ENCODE measurements at regions not wholly inside any gene's neighbourhood (a gene's known extent, or its start where the extent isn't known, plus 50 kb on each side); places are given as distances from the start of the nearest gene placed in this dataset.
A peak's percentile ranks its signal among the peaks of the same experiment; 100 is the strongest.
"Not testable (repeated sequence)": the region's sequence is repeated elsewhere in the genome, so short reads cannot be mapped to it uniquely, and the experiment has no call there.

DNA sequence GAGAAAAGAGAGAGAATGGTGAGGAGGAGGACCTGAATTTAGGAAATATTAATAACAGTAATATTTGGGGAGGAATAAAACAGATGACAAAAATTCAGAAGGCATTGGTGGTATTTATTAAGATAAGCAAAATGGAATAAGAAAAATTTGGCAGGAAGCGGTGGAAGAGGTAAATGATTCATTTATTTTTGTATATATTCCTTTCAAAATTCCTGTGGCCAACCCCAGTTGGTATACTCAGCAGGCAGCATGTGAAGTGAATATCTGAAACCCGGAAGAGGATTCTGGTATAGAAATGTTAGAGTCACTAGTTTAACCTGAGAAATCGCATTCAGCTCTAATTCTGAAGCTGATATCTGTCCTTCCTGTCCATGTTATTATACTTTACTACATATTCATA, 792.0 kb downstream of the KCNJ2 start:
- no peak for DNase-seq

- DNase-seq = no peak
These were observed 799.0 kb downstream of the KCNJ2 start for GRCh38 chr17:70968302-70968701.

DNA sequence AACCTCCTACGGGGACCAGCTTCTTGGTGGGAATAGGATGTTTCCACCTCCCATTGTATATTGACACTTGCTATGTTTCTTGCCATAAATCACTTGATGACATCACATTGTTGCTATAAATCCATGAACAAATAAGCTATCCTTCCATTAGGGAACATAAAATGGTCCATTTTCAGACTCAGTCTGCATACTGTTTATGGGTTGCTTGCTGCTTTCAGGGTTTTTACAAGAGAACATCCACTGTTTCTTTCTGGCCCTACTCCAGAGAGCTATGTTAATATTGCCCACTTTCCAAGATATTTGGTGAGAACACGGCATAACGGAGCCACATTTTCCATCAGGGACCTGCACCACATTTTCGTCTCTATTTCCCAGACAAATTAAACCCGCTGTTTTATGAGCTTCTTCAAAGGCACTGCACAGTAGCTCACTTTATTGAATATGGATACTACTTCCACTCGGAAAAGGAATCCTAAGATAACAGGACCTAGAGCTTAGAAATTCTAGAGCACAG, 800.2 kb downstream of the KCNJ2 start:
- no peak for DNase-seq

- DNase-seq = no peak
These were observed 807.1 kb downstream of the KCNJ2 start for GRCh38 chr17:70976447-70976846.

- DNase-seq = no peak
These were observed 815.5 kb downstream of the KCNJ2 start for GRCh38 chr17:70984873-70985272.

- DNase-seq = no peak
These were observed 818.6 kb downstream of the KCNJ2 start for GRCh38 chr17:70987867-70988340.

GRCh38 chr17:70988622-70989021, 819.3 kb downstream of the KCNJ2 start:
- no peak for DNase-seq

DNA sequence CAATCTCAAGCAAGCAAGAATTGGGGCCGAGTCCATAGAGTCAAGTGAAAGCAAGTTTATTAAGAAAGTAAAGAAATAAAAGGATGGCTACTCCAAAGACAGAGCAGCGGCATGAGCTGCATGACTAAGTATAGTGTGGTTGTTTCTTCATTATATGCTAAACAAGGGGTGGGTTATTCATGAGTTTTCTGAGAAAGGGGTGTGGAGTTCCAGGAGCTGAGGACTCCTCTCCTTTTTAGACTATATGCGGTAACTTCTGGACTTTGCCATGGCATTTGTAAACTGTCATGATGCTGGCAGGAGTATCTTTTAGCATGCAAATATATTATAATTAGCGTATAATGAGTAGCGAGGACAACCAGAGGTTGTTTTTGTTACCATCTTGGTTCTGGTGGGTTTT, 819.9 kb downstream of the KCNJ2 start:
- DNase-seq = no peak

GRCh38 chr17:70994194-70994593, 824.9 kb downstream of the KCNJ2 start:
- DNase-seq = no peak

GRCh38 chr17:70995997-70996396, 826.7 kb downstream of the KCNJ2 start:
- DNase-seq = no peak

DNA sequence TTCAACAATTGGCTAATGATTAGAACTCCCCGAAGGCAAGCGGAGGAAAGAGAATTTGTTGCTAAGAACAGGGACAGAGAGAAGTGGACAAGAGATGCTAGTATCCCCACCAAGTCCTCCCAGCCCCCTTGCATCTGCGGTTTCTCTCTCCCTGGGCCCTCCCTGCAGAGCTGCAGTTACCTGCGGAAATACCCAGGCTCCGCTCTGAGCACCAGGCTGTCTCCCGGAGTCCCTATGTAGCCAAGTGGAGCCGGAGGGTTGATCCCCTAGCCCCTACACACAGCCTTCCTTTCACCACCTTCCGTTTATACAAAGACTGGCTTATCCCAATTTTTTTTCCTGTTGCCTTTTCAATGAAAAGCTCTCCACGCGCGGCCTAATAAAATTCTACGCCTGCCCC, 834.4 kb downstream of the KCNJ2 start:
- DNase-seq = no peak

DNA sequence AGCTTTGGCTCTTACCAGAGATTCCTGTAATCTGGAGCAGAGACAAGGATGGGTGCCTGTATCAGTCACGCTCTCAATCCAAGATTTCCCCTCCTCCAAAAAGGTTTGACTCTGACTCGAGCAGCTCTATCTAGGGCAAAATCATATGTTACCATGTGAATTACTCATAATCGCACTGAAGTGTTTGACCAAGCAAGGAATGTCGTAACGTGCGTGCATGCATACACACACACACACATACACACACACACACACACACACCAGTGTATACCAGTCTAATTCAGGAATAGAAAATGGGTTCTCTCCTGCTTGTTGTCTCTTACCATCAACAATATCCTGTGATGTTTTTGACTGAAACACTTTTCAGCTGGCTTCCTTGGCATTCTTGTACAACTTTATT, 835.1 kb downstream of the KCNJ2 start:
- DNase-seq = peak; percentile 31

- no peak for DNase-seq
These were observed 842.1 kb downstream of the KCNJ2 start for GRCh38 chr17:71011391-71011790.

- DNase-seq = no peak
These were observed 850.4 kb downstream of the KCNJ2 start for GRCh38 chr17:71019699-71020098.

- no peak for DNase-seq
These were observed 853.4 kb downstream of the KCNJ2 start for GRCh38 chr17:71022758-71023157.

GRCh38 chr17:71023249-71024030, 854.1 kb downstream of the KCNJ2 start:
- peak; percentile 7 for DNase-seq

- no peak for DNase-seq
These were observed 854.8 kb downstream of the KCNJ2 start for GRCh38 chr17:71024172-71024571.

- no peak for DNase-seq
These were observed 855.6 kb downstream of the KCNJ2 start for GRCh38 chr17:71024969-71025368.

- DNase-seq = no peak
These were observed 859.9 kb downstream of the KCNJ2 start for GRCh38 chr17:71029246-71029645.

- DNase-seq = not testable (repeated sequence)
These were observed 862.0 kb downstream of the KCNJ2 start for GRCh38 chr17:71031286-71031685.

- DNase-seq = no peak
These were observed 863.5 kb downstream of the KCNJ2 start for GRCh38 chr17:71032746-71033273.

- DNase-seq = no peak
These were observed 864.0 kb downstream of the KCNJ2 start for GRCh38 chr17:71033336-71033735.

DNA sequence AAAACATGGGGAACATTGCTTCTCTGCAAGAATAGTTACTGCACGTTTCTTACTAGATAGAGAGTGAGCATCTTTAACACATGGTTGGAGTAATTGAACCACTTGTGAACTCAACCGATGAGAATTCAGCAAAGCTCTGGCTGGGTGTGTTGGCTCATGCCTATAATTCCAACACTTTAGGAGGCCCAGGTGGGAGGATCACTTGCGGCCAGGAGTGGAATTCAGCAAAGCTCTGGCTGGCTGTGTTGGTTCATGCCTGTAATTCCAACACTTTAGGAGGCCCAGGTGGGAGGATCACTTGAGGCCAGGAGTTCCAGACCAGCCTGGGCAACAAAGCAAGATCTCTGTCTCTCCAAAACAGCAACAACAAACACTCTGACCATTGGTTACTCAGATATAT, 865.9 kb downstream of the KCNJ2 start:
- DNase-seq = no peak

DNA sequence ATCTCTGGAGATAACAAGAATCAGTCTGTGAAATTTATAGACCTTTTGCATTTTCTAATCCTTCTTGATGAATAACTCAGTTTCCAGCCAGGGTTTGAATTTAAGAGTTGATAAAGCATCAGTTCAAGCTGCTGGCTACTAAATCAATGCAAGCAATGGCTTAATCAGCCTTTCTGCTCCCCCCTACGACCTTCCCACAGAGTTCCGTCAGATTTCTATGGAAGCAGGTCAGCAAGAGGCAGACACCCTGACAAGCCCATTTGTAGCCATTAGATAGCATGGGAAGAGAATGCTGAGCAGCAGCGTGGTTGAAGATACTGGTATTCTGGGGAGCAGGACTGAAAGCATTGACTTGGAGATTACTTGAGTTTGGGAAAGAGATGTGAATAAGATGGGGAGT, 868.1 kb downstream of the KCNJ2 start:
- no peak for DNase-seq

GRCh38 chr17:71039391-71039790, 870.1 kb downstream of the KCNJ2 start:
- no peak for DNase-seq

Data from fibroblast of skin of right biceps (primary cell).